GM19043 (cell line): ENCODE measurements at regions not wholly inside any gene's neighbourhood (a gene's known extent, or its start where the extent isn't known, plus 50 kb on each side); places are given as distances from the start of the nearest gene placed in this dataset.
"Not testable (repeated sequence)": the region's sequence is repeated elsewhere in the genome, so short reads cannot be mapped to it uniquely, and the experiment has no call there.

Experiments used
- ATAC-seq: cut with Tn5 transposase; IDR thresholded peaks from one replicate; pipeline ENCODE4 v1.9.1; 2021; ENCODE audit warnings: low read depth; ENCODE audit not compliant: unreplicated experiment

DNA sequence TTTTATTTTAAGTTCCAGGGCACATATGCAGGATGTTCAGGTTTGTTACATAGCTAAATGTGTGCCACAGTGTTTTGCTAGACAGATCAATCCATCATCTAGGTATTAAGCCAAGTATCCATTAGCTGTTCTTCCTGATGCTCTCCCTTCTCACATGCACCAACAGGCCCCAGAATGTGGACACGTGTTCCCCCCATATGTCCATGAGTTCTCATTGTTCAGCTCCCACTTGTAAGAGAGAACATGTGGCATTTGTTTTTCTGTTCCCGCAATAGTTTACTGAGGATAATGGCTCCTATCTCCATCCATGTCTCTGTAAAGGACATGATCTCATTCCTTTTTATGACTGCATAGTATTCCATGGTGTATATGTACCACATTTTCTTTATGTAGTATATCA is 374.8 kb upstream of the FAT1 start:
- no peak for ATAC-seq

DNA sequence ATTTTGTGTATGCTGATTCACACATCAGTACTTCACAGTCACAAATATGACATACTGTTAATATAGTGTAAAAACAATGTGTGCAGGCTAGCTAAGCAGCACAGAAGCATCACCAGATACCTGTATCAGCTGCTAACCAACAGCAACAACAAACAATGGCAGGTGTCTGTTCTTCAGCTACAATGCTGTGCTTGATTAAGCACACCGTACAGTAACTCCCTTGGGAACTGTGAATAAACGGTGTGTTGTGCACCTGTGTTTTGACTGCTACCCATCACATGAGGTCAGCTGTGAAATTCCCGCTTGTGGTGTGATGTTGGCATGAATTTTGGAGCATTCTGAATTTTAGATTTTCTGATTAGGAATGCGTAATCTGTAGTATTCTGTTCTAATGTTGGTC is 379.7 kb upstream of the FAT1 start:
- ATAC-seq, result no peak

- no peak for ATAC-seq
These were observed 385.2 kb upstream of the FAT1 start for GRCh38 chr4:187108845-187109244.

GRCh38 chr4:187109636-187110035 is 386.0 kb upstream of the FAT1 start:
- ATAC-seq, result no peak

- no peak for ATAC-seq
These were observed 394.5 kb upstream of the FAT1 start for GRCh38 chr4:187118166-187118565.

DNA sequence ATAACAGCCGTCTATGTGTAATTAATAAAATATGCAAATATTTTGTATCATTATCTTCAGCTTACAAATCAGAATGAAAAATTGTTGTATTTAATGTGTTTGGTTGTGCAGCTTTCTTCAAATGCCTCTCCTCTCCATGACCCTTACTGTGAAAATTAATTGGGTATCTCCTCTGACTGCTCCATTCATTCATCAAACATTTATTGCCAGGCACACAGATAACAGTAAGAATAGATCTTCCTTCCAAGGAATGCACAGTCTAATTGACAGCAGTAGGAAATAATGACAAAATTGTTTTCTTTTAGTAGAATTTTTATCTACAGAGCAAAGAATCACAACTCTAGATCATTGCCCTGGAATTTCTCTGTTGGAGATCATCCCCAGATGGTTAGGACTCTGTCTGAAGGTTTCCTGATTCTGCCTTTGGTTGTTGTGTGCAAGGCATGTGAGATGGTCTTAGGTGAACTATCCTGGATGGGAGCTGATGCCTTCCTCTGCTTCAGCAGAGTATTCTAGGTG is 395.0 kb upstream of the FAT1 start:
- no peak for ATAC-seq

DNA sequence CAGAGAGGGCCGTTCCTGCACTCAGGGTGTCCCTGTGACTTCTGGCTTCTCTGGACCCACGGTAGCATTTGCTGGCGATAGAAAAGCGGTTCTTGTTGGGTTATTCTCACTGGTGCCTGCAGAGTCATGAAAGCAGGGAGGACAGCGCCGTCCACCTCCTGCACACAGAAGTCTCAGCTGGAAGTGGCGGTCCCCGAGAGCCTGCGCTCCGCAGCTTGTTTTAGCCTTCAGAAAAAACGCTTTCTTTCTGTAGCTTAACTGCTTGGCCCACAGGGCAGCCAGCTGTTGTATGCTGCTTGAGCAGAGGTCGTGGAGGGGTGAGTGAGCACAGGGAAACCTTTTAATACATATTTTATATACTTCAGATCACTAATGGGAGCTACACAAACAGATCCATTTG is 400.7 kb upstream of the FAT1 start:
- ATAC-seq, result no peak

DNA sequence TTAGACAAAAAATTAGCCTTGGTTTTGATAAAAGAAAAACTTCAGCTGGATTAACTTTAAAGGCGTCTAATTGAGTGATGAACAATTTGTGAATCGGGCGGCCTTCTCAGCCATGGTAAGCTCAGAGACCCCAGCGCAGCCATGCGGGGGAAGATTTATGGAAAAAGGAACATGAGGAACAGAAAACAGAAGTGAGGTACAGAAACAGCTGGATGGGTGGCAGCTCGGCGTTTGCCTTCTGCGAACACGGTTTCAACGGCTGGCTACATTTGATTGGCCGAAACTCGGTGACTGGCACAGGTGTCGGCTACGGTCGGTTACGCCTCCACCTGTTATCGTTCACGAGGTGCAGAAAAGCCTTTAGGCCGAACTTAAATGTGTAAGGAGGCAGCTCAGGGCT is 401.4 kb upstream of the FAT1 start:
- no peak for ATAC-seq

DNA sequence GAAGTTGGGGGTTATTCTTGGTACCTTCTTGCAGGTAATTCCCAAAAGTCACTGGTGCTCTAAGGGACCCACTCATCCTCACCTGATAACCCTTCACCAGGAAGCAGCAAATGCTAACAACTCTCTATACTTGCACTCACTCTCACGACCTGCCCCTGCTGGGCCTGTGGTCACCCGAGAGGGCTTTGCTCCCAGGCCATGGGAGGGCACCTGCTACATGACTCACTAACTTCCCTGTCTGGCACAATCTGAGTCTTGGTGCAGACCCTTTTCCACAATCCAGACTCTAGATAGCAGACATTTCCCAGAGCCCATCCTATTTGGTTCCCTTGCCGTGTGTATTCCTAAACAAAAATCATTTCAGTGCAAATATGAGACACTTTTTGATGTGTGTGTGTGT is 403.8 kb upstream of the FAT1 start:
- no peak for ATAC-seq

GRCh38 chr4:187128222-187128621 is 404.6 kb upstream of the FAT1 start:
- ATAC-seq, result no peak

GRCh38 chr4:187128976-187129375 is 405.3 kb upstream of the FAT1 start:
- ATAC-seq, result no peak

DNA sequence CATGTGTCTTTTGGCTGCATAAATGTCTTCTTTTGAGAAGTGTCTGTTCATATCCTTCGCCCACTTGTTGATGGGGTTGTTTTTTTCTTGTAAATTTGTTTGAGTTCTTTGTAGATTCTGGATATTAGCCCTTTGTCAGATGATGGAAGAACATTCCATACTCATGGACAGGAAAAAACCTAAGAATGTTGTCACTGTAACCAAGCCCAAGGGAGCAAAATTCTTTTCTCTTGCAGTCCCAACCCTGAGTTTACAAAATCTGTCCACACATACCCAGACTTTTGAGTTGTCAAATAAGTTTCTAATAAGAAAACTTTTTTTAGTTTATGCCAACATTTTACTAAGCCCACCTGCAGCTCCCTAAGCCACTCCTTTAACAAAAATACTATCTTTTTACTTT is 408.2 kb upstream of the FAT1 start:
- ATAC-seq, result not testable (repeated sequence)

DNA sequence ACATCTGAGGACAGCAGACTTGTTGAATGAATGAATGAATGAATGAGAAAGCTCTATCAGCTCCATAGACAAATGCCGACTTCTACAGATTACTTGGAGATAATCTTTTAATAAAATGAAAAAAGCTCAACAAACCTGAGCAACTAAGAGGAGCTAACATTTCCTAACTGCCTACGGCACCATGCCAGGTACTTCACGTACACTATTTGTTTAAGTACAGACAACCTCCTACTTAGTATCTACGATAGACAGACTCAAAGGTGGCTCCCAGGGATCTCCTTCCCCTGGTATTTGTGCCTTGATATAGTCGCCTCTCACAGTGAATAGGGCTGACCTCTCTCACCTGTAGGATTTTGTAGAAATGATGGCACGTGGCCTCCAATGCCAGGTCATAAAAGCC is 412.2 kb upstream of the FAT1 start:
- no peak for ATAC-seq

- no peak for ATAC-seq
These were observed 415.5 kb upstream of the FAT1 start for GRCh38 chr4:187139141-187139540.

- no peak for ATAC-seq
These were observed 417.4 kb upstream of the FAT1 start for GRCh38 chr4:187141101-187141500.

GRCh38 chr4:187149229-187149945 is 425.7 kb upstream of the FAT1 start:
- no peak for ATAC-seq

DNA sequence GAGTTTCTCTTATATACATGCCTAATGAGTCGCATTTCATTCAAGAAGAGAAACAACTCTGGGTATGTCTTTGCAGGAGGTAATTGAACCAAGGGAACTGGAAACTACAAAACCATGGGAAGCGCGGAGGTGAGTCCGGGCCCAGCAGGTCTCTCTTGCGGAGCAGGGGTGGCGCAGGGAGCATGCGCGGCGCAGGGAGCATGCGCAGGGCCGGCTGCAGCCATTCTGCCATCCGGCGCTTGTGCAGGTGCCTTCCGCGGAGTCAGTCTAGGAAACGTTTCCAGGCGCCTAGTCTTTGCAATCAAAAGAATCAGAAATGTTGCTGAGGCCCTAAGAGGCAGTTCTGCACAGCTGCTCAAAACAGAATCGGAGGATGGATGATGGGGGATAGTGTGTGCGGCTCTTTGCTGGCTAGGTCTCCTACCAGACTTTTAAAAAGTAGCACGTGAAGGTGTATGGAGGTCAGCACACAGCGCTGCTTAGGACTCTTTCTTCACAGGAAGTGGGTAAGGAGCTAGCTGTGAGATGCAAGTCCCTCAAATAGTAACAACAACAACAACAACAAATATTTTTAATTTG is 433.8 kb upstream of the FAT1 start:
- ATAC-seq, result no peak

- no peak for ATAC-seq
These were observed 434.3 kb upstream of the FAT1 start for GRCh38 chr4:187158003-187158402.

DNA sequence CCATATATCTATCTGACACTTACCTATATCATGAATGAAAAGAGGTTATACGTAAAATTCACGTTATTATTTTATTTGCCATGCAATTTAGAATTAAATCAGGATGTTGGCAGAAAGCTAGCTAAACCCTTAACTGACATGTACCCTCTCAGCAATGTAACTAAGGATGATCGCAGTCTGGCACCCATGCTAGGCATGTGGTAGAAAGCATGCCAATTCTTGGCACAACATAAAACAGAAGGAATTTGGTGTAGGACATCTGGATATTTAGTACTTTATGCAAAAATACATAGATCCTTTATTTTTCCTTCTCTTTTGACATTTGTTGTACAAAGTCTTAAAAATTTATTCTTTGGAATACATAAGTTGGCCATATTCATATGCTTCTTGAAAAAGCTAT is 436.8 kb upstream of the FAT1 start:
- no peak for ATAC-seq

GRCh38 chr4:187166886-187167512 is 443.3 kb upstream of the FAT1 start:
- no peak for ATAC-seq

GRCh38 chr4:187171706-187172339 is 448.2 kb upstream of the FAT1 start:
- ATAC-seq, result no peak
